ENCODE measurements at regions not wholly inside any gene's neighbourhood (a gene's known extent, or its start where the extent isn't known, plus 50 kb on each side); places are given as distances from the start of the nearest gene placed in this dataset.

GRCh38 chr11:80798174-80798573 is 1357.3 kb upstream of the TENM4 start:
- no peak for TF ChIP-seq CTCF (IDR thresholded peaks at IDR 0.05)
- TF ChIP-seq POLR2A (IDR thresholded peaks at IDR 0.05): no peak
- no peak for TF ChIP-seq POLR2AphosphoS5 (IDR thresholded peaks at IDR 0.05)
- TF ChIP-seq EP300 (IDR thresholded peaks at IDR 0.05): no peak
